ENCODE measurements at regions not wholly inside any gene's neighbourhood (a gene's known extent, or its start where the extent isn't known, plus 50 kb on each side); places are given as distances from the start of the nearest gene placed in this dataset.

DNA sequence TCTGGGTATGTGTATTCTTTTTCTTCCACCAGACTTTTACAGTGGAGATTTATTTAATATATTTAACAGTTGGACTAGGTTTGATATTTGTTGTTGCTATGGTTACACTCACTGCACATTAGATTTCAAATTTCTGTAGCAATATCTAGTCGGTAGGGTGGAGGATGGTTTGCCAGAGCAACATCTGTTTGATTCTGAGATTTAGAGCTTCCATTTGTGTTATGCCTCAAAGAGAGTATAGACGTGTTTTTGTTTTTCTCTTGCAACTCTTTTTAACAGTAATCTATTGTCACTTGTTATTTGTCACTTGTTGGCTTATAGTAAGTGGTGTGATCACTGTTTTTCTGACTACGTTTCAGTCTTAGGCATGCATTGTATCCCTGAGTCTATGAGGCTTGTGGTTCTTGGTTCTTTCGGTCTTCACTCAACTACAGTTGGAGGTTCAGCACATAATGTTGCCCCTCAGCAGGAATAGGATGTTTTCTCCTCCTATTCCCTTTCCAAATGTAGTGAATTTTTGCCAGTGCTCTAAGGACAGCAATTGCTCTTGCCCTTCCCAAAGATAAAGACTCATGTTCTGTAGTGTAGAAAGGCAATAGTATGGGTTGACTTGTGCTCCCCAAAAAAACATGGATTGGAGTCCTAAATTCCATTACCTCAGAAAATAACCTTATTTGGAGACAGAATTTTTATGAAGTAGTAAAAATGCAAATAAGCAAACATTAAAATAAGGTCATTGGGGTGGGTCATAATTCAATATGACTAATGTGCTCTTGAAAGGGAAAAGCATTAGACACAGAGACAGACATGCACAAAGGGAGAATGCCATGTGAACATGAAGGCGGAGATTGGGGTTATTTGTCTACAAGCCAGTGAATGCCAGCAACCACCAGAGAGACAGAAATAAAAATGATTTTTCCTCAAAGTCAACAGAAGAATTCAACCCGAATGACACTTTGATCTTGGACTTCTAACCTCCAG, 692.1 kb downstream of the DIPK2A start:
- H2BK5ac ChIP-seq (ENCODE audit: insufficient read length, low read length): no peak overlapping the region
- no peaks in the 10 kb centered on the region for H3K4me1 Mint-ChIP-seq
- H3K4ac ChIP-seq (ENCODE audit: low read depth, low read length): no peak overlapping the region
- H2BK12ac ChIP-seq (ENCODE audit: insufficient read length, low read depth, low read length): no peak overlapping the region
- no peak overlapping the region for H4K91ac ChIP-seq (ENCODE audit: insufficient read length, low read depth, low read length)
- no peaks in the 10 kb centered on the region for H3K27me3 ChIP-seq (ENCODE audit: insufficient read depth, low read length)
- no peak overlapping the region for H2BK15ac ChIP-seq (ENCODE audit: low read depth, low read length)
- H3T11ph ChIP-seq (ENCODE audit: low read length): no peak overlapping the region
- no peak for DNase-seq
- no peak overlapping the region for H3K27ac ChIP-seq (ENCODE audit: insufficient read length, low read depth, low read length)
- H4K8ac ChIP-seq (replicated peaks; ENCODE audit: insufficient read length, low read depth, low read length): no peak overlapping the region
- no peaks in the 10 kb centered on the region for H3K79me2 ChIP-seq (ENCODE audit: insufficient read depth, low read length)
- no peak overlapping the region for H4K5ac ChIP-seq (ENCODE audit: insufficient read length, low read depth, low read length)
- no peaks in the 10 kb centered on the region for H4K20me1 ChIP-seq (ENCODE audit: control insufficient read depth, insufficient read depth, insufficient read length)
- peaks cover 21% of the 10 kb centered on the region for H3K9me3 ChIP-seq (ENCODE audit: control insufficient read depth, low read depth, low read length)
- no peak overlapping the region for H3K18ac ChIP-seq (ENCODE audit: insufficient read length, low read depth, low read length)
- H3K9ac ChIP-seq (ENCODE audit: extremely low read depth, insufficient read length, low read length): no peak overlapping the region
- H3K4me2 ChIP-seq (ENCODE audit: insufficient read depth, insufficient read length, low read length): no peak overlapping the region
- H2BK20ac ChIP-seq (ENCODE audit: low read depth, low read length, poor library complexity, severe bottlenecking): no peak overlapping the region
- no peak overlapping the region for H3K27ac Mint-ChIP-seq
- no peak overlapping the region for H3K56ac ChIP-seq (ENCODE audit: insufficient read length, low read depth, low read length)
- no peak overlapping the region for H2AK5ac ChIP-seq (ENCODE audit: insufficient read length, low read length)
- no peak overlapping the region for H2BK120ac ChIP-seq (ENCODE audit: low read depth, low read length, poor library complexity, severe bottlenecking)
- TF ChIP-seq, protein P1, sequence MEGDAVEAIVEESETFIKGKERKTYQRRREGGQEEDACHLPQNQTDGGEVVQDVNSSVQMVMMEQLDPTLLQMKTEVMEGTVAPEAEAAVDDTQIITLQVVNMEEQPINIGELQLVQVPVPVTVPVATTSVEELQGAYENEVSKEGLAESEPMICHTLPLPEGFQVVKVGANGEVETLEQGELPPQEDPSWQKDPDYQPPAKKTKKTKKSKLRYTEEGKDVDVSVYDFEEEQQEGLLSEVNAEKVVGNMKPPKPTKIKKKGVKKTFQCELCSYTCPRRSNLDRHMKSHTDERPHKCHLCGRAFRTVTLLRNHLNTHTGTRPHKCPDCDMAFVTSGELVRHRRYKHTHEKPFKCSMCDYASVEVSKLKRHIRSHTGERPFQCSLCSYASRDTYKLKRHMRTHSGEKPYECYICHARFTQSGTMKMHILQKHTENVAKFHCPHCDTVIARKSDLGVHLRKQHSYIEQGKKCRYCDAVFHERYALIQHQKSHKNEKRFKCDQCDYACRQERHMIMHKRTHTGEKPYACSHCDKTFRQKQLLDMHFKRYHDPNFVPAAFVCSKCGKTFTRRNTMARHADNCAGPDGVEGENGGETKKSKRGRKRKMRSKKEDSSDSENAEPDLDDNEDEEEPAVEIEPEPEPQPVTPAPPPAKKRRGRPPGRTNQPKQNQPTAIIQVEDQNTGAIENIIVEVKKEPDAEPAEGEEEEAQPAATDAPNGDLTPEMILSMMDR (conservative IDR thresholded peaks at IDR 0.05): no peak
- H3K4me3 Mint-ChIP-seq: no peak overlapping the region
- peaks cover 22 to 36% (median 31%) of the 10 kb centered on the region in 3 experiments for H3K36me3 Mint-ChIP-seq (ENCODE audit: insufficient read depth in 1 of 3, low read depth in 3 of 3)
- no peaks in the 10 kb centered on the region for H3K23me2 ChIP-seq (ENCODE audit: insufficient read length, low read depth, low read length, poor library complexity, severe bottlenecking)
- H2AFZ ChIP-seq (ENCODE audit: low read length): no peak overlapping the region
- H3K14ac ChIP-seq (ENCODE audit: insufficient read depth, low read length): no peak overlapping the region
- H3K23ac ChIP-seq (ENCODE audit: insufficient read length, low read depth, low read length): no peak overlapping the region
- no peaks in the 10 kb centered on the region for H3K4me1 ChIP-seq (ENCODE audit: insufficient read depth, low read length)
- no peaks in the 10 kb centered on the region; the same call in 1 of the 2 replicates for H3K27me3 Mint-ChIP-seq (ENCODE audit: low read depth)
- H3K9me3 Mint-ChIP-seq: peaks cover 36 to 40% of the 10 kb centered on the region in 2 experiments
- no CpG with 5 or more reads among the region's 6 CpGs for WGBS (ENCODE audit: extremely low coverage, insufficient read length, low lambda C conversion rate)
- no peaks in the 10 kb centered on the region for H3K79me1 ChIP-seq (ENCODE audit: insufficient read depth, low read depth, low read length, poor library complexity, severe bottlenecking)

Measured in H9 (cell line).